ENCODE measurements at regions not wholly inside any gene's neighbourhood (a gene's known extent, or its start where the extent isn't known, plus 50 kb on each side); places are given as distances from the start of the nearest gene placed in this dataset.
"Not testable (repeated sequence)": the region's sequence is repeated elsewhere in the genome, so short reads cannot be mapped to it uniquely, and the experiment has no call there.

DNA sequence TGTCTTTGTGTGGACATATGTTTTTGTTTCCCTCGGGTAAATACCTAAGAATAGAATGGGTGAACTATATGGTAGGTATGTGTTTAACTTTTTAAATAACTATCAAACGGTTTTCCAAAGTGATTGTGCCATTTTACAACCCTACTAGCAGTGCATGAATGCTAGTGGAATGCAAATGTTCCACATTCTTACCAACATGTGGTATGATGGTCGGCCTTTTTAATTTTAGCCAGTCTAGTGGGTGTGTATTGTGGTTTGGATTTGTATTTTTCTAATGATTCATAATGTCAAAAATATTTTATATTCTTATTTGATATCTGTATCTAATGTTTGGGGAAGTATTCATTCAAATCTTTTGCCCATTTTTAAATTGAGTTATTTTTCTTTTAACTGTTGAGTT, 68.2 kb upstream of the SMAD3 start:
- Histone ChIP-seq H3K4me3 (ENCODE audit: low read length) (no peak overlapping the region), H3K9me3 (ENCODE audit: control insufficient read depth in 1 of 2, insufficient read depth in 1 of 2, low read length in 2 of 2) (no peaks in the 10 kb centered on the region), H3K36me3 (ENCODE audit: insufficient read depth, low read length) (no peaks in the 10 kb centered on the region), H3K27ac (ENCODE audit: low read depth in 1 of 2, low read length in 2 of 2) (no peak overlapping the region), H3K4me1 (ENCODE audit: insufficient read depth, low read length) (no peaks in the 10 kb centered on the region), H3K27me3 (ENCODE audit: control insufficient read depth in 1 of 2, insufficient read depth in 2 of 2, low read length in 2 of 2) (no peaks in the 10 kb centered on the region)
- DNase-seq (no peak), ATAC-seq (ENCODE audit: poor library complexity) (no peak)
- Mint-ChIP-seq H3K36me3 (ENCODE audit: low read depth) (no peaks in the 10 kb centered on the region), H3K4me3 (no peak overlapping the region), H3K9me3 (peaks cover 3% of the 10 kb centered on the region), H3K27me3 (no peaks in the 10 kb centered on the region), H3K27ac (no peak overlapping the region), H3K4me1 (ENCODE audit: low read depth) (no peaks in the 10 kb centered on the region)
- ChIA-PET POLR2A (no interaction called here), CTCF (no interaction called here)
- TF ChIP-seq, protein P1, sequence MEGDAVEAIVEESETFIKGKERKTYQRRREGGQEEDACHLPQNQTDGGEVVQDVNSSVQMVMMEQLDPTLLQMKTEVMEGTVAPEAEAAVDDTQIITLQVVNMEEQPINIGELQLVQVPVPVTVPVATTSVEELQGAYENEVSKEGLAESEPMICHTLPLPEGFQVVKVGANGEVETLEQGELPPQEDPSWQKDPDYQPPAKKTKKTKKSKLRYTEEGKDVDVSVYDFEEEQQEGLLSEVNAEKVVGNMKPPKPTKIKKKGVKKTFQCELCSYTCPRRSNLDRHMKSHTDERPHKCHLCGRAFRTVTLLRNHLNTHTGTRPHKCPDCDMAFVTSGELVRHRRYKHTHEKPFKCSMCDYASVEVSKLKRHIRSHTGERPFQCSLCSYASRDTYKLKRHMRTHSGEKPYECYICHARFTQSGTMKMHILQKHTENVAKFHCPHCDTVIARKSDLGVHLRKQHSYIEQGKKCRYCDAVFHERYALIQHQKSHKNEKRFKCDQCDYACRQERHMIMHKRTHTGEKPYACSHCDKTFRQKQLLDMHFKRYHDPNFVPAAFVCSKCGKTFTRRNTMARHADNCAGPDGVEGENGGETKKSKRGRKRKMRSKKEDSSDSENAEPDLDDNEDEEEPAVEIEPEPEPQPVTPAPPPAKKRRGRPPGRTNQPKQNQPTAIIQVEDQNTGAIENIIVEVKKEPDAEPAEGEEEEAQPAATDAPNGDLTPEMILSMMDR (IDR thresholded peaks at IDR 0.05), result no peak
- intact Hi-C loops (cut with DNase I, micrococcal nuclease), result no loop called here

DNA sequence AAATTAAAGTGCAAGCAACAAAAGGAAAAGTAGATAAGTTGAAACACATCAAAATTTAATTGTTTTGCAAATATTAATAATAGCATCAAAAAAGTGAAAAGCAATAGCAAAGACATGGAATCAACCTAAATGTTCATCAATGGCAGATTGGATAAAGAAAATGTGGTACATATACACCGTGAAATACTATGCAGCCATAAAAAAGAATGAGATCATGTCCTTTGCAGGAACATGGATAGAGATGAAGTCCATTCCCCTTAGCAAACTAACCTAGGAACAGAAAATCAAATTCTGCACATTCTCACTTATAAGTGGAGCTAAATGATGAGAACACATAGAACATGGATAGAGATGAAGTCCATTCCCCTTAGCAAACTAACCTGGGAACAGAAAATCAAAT, 67.2 kb upstream of the SMAD3 start:
- H3K36me3 Mint-ChIP-seq (ENCODE audit: low read depth); H3K27me3 ChIP-seq (ENCODE audit: control insufficient read depth in 1 of 2, insufficient read depth in 2 of 2, low read length in 2 of 2); DNase-seq; H3K27ac ChIP-seq (ENCODE audit: low read depth in 1 of 2, low read length in 2 of 2); intact Hi-C loops (cut with DNase I, micrococcal nuclease); H3K4me3 ChIP-seq (ENCODE audit: low read length); H3K36me3 ChIP-seq (ENCODE audit: insufficient read depth, low read length); CTCF ChIA-PET; ATAC-seq (ENCODE audit: poor library complexity); H3K4me1 ChIP-seq (ENCODE audit: insufficient read depth, low read length); H3K27ac Mint-ChIP-seq; POLR2A ChIA-PET; H3K27me3 Mint-ChIP-seq; H3K9me3 Mint-ChIP-seq; H3K4me1 Mint-ChIP-seq (ENCODE audit: low read depth); H3K4me3 Mint-ChIP-seq; H3K9me3 ChIP-seq (ENCODE audit: control insufficient read depth in 1 of 2, insufficient read depth in 1 of 2, low read length in 2 of 2): not testable (repeated sequence)

DNA sequence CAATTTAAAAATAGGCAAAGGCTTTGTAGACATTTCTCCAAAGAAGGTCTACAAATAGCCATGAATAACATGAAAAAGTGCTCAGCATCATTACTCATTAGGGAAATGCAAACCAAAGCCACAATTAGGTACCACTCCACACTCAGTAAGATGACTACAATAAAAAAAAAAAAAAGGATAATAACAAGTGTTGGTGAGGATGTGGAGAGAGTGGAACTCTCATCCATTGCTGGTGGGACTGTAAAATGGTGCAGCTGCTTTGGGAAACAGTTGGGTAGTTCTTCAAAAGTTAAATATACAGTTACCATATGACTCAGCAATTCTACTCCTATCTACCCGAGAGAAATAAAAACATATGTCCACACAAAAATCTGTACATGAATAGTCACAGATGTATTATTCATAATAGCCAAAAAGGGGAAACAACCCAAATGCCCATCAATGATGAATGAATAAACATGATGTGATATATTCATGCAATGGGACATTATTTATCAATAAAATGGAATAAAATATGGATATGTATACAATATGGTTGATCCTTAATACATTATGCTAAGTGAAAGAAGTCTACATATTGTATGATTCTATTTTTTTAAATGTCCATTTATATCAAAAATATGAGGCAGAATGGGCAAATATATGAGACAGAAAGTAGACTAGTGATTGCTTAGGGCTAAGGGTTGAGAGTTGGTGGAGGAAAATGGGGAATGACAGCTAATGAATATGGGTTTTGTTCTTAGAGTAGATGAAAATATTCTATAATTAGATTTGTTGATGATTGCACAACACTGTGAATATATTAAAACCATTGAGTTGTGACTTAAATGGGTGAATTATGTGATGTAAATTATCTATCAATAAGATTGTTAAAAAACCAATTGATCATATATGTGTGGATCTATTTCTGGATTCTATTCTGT, 66.1 kb upstream of the SMAD3 start:
- Mint-ChIP-seq H3K9me3 (peaks cover 3% of the 10 kb centered on the region), H3K27ac (no peak overlapping the region), H3K4me1 (ENCODE audit: low read depth) (no peaks in the 10 kb centered on the region), H3K27me3 (no peaks in the 10 kb centered on the region), H3K36me3 (ENCODE audit: low read depth) (no peaks in the 10 kb centered on the region), H3K4me3 (no peak overlapping the region)
- CTCF ChIA-PET, result no interaction called here
- Histone ChIP-seq H3K4me3 (ENCODE audit: low read length) (no peak overlapping the region), H3K4me1 (ENCODE audit: insufficient read depth, low read length) (no peaks in the 10 kb centered on the region), H3K36me3 (ENCODE audit: insufficient read depth, low read length) (no peaks in the 10 kb centered on the region), H3K9me3 (ENCODE audit: control insufficient read depth in 1 of 2, insufficient read depth in 1 of 2, low read length in 2 of 2) (no peaks in the 10 kb centered on the region), H3K27me3 (ENCODE audit: control insufficient read depth in 1 of 2, insufficient read depth in 2 of 2, low read length in 2 of 2) (no peaks in the 10 kb centered on the region), H3K27ac (ENCODE audit: low read depth in 1 of 2, low read length in 2 of 2) (no peak overlapping the region)
- intact Hi-C loops (cut with DNase I, micrococcal nuclease), result no loop called here
- no peak for ATAC-seq (ENCODE audit: poor library complexity)
- DNase-seq, result no peak
- TF ChIP-seq, protein P1 (IDR thresholded peaks at IDR 0.05), result no peak
- POLR2A ChIA-PET, result no interaction called here

DNA sequence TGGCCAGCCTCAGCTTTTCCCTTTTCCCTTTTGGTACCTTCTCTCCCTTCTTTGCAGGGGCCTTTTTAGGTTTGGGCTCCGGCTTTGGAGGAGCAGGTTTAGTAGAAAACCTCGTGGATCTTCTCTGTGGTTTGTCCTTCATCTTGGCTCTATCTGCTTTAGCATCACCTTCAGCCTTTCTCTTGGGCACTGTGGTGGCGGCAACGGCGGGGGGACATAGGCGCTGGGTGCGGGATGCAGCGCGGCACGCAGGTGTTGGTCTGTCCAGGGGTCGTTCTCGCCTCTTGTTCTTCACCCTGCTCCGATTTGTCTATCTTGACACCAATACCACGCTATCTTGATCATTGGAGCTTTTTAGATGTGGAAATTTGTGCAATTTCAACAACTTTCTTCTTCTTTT, 64.5 kb upstream of the SMAD3 start:
- Mint-ChIP-seq H3K9me3 (peaks cover 3% of the 10 kb centered on the region), H3K27me3 (no peaks in the 10 kb centered on the region)

More for the DNA sequence above, 64.5 kb upstream of the SMAD3 start:
- Histone ChIP-seq H3K36me3 (ENCODE audit: insufficient read depth, low read length) (no peaks in the 10 kb centered on the region), H3K4me3 (ENCODE audit: low read length) (no peak overlapping the region), H3K27ac (ENCODE audit: low read depth in 1 of 2, low read length in 2 of 2) (no peak overlapping the region), H3K9me3 (ENCODE audit: control insufficient read depth in 1 of 2, insufficient read depth in 1 of 2, low read length in 2 of 2) (no peaks in the 10 kb centered on the region), H3K4me1 (ENCODE audit: insufficient read depth, low read length) (no peaks in the 10 kb centered on the region), H3K27me3 (ENCODE audit: control insufficient read depth in 1 of 2, insufficient read depth in 2 of 2, low read length in 2 of 2) (no peaks in the 10 kb centered on the region)
- Mint-ChIP-seq H3K36me3 (ENCODE audit: low read depth) (no peaks in the 10 kb centered on the region), H3K4me3 (no peak overlapping the region), H3K4me1 (ENCODE audit: low read depth) (no peaks in the 10 kb centered on the region), H3K27ac (no peak overlapping the region)
- POLR2A ChIA-PET, result no interaction called here
- no peak for DNase-seq
- ATAC-seq (ENCODE audit: poor library complexity), result no peak
- CTCF ChIA-PET, result no interaction called here
- TF ChIP-seq, protein P1 (IDR thresholded peaks at IDR 0.05), result no peak
- intact Hi-C loops (cut with DNase I, micrococcal nuclease), result no loop called here
